ENCODE measurements at regions not wholly inside any gene's neighbourhood (a gene's known extent, or its start where the extent isn't known, plus 50 kb on each side); places are given as distances from the start of the nearest gene placed in this dataset.

DNA sequence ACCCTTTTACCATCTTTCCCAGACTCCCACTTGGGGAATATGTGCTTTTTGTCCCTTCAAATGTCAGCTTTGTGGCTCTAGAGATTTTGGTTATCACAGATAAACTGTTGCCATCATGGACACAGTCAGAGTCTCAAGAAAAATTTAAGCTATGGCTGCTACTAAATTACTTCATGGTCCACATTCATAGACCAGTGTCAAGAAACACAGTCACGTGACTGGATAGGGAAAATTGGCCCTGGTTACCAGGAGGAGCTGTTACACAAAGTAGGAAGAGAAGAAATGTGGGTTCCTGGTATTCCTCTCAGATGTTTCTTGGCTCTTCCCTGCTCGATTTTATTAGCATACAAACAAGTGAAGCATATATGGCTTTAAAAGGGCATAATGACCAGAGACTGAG lies 348.9 kb downstream of the NDFIP2 start:
- no peak overlapping the region for H3K4me3 ChIP-seq (ENCODE audit: low read length)
- no peaks in the 10 kb centered on the region for H3K4me1 ChIP-seq (ENCODE audit: control insufficient read depth, insufficient read depth, low read length)
- H3K36me3 ChIP-seq (ENCODE audit: insufficient read depth, low read length), result no peaks in the 10 kb centered on the region
- H3K9ac ChIP-seq (ENCODE audit: low read depth, low read length), result no peak overlapping the region
- no peaks in the 10 kb centered on the region for H3K27me3 ChIP-seq (ENCODE audit: control insufficient read depth, insufficient read depth, low read length)
- no peak overlapping the region for H3K4me2 ChIP-seq (ENCODE audit: low read length)
- H3K9me3 ChIP-seq (replicated peaks; ENCODE audit: low read length), result no peaks in the 10 kb centered on the region

GRCh38 chr13:79825959-79826358 lies 345.0 kb downstream of the NDFIP2 start:
- Histone ChIP-seq H3K9ac (ENCODE audit: low read depth, low read length) (no peak overlapping the region), H3K4me2 (ENCODE audit: low read length) (no peak overlapping the region), H3K27me3 (ENCODE audit: control insufficient read depth, insufficient read depth, low read length) (no peaks in the 10 kb centered on the region), H3K36me3 (ENCODE audit: insufficient read depth, low read length) (no peaks in the 10 kb centered on the region), H3K4me3 (ENCODE audit: low read length) (no peak overlapping the region), H3K4me1 (ENCODE audit: control insufficient read depth, insufficient read depth, low read length) (no peaks in the 10 kb centered on the region), H3K9me3 (replicated peaks; ENCODE audit: low read length) (no peaks in the 10 kb centered on the region)

DNA sequence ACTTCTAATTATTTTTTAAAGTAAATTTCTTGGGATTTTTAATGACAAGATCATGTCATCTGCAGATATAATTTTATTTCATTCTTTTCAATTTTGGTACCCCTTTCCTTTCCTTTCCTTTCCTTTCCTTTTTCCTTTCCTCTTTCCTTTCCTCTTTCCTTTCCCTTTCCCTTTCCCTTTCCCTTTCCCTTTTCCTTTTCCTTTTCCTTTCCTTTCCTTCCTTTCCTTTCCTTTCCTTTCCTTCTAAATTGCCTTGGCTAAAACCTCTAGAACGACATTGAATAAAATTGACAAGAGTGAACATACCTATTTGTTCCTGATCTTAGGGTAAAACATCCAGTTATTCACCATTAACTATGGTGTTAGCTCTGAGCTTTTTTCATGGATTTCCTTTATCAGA lies 334.1 kb downstream of the NDFIP2 start:
- Histone ChIP-seq H3K36me3 (ENCODE audit: insufficient read depth, low read length) (no peaks in the 10 kb centered on the region), H3K4me2 (ENCODE audit: low read length) (no peak overlapping the region)

DNA sequence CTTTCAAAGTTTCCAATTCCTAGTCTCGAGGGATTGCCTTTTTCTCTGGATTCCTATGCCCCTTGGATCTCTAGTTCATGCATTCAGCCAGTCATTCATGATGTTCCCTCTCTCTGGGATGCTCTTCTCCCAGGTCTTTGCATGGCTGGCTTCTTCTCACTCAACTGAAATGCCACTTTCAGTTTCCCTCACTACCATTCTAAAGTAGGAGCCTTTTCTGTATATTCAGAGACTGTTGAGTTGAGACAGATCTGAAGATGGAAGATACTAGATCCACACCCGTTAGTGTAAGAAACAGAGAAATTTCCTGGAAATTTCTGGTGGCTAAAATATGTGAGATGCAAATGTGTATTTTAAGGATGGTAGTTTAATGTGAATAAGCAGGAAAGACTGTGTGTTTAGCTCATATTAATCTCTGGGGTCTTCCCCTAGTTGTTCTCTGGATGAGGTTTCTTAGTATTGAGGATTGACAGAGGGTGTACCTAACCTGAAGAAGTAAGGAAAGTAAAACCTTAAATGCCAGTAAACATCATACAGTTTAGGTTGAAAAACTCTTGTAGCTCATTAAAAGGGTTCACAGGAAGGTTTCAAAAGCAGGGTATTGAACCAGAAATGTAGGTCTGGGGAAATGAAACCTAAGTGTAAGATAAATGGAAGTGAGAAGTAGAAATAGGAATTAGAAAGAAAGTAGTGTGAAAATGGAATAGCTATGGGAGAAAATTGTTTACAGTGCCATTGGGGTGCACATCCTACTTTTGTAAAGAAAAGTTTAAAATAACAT lies 331.3 kb downstream of the NDFIP2 start:
- Histone ChIP-seq H3K4me1 (ENCODE audit: control insufficient read depth, insufficient read depth, low read length) (peaks cover 16% of the 10 kb centered on the region), H3K4me3 (ENCODE audit: low read length) (no peak overlapping the region), H3K27me3 (ENCODE audit: control insufficient read depth, insufficient read depth, low read length) (no peaks in the 10 kb centered on the region), H3K9me3 (replicated peaks; ENCODE audit: low read length) (no peaks in the 10 kb centered on the region), H3K4me2 (ENCODE audit: low read length) (no peak overlapping the region), H3K9ac (ENCODE audit: low read depth, low read length) (no peak overlapping the region), H3K36me3 (ENCODE audit: insufficient read depth, low read length) (no peaks in the 10 kb centered on the region)

More for the DNA sequence above, 334.1 kb downstream of the NDFIP2 start:
- peaks cover 14% of the 10 kb centered on the region for H3K4me1 ChIP-seq (ENCODE audit: control insufficient read depth, insufficient read depth, low read length)
- H3K4me3 ChIP-seq (ENCODE audit: low read length), result no peak overlapping the region
- H3K9ac ChIP-seq (ENCODE audit: low read depth, low read length), result no peak overlapping the region
- H3K27me3 ChIP-seq (ENCODE audit: control insufficient read depth, insufficient read depth, low read length), result no peaks in the 10 kb centered on the region
- H3K9me3 ChIP-seq (replicated peaks; ENCODE audit: low read length), result no peaks in the 10 kb centered on the region

DNA sequence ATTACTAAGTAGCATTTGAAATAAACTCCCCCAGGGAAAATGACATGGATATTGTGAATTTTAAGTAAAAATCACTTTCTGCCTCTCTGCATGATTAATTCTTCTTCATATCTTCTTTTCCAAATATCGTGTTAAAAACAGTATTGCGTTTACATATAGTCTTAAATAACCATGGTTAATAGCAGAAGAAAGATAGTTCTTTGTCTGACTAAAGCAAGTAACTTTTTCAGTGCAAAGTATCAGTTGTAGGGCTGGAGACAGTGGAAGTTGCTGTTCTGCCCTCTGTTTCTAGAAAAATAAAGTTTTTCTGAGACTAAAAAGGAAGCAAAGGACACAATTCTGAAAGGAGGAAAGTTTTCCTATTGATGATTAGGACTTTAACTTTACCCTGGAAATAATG lies 330.2 kb downstream of the NDFIP2 start:
- Histone ChIP-seq H3K9me3 (replicated peaks; ENCODE audit: low read length) (no peaks in the 10 kb centered on the region), H3K4me3 (ENCODE audit: low read length) (no peak overlapping the region), H3K4me1 (ENCODE audit: control insufficient read depth, insufficient read depth, low read length) (peaks cover 16% of the 10 kb centered on the region), H3K4me2 (ENCODE audit: low read length) (peak overlapping the region; percentile 27), H3K36me3 (ENCODE audit: insufficient read depth, low read length) (no peaks in the 10 kb centered on the region), H3K9ac (ENCODE audit: low read depth, low read length) (peak overlapping the region; percentile 7), H3K27me3 (ENCODE audit: control insufficient read depth, insufficient read depth, low read length) (no peaks in the 10 kb centered on the region)

DNA sequence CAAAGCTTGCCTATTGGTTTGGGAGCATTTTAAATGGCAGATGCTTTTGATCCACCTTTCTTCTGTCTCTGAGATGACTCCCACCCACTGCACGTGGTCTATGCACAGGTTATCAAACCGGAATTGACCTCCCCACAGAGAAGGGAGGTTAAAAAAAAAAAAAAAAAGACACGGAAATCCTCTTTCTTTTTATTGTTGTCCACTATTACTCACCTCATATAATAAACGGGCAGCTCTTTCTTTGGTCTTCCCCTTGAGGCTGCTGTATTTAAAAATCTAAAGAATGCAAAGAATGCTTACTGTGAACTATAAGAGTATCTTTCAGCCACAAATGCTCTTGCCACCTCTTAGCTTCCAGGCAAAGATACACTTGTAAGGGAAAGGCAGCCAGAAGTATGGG lies 329.7 kb downstream of the NDFIP2 start:
- Histone ChIP-seq H3K4me2 (ENCODE audit: low read length) (peak overlapping the region; percentile 30), H3K4me1 (ENCODE audit: control insufficient read depth, insufficient read depth, low read length) (peaks cover 16% of the 10 kb centered on the region), H3K9me3 (replicated peaks; ENCODE audit: low read length) (no peaks in the 10 kb centered on the region), H3K9ac (ENCODE audit: low read depth, low read length) (peak overlapping the region; percentile 7), H3K36me3 (ENCODE audit: insufficient read depth, low read length) (no peaks in the 10 kb centered on the region), H3K4me3 (ENCODE audit: low read length) (no peak overlapping the region), H3K27me3 (ENCODE audit: control insufficient read depth, insufficient read depth, low read length) (no peaks in the 10 kb centered on the region)

- no peak overlapping the region for H3K4me2 ChIP-seq (ENCODE audit: low read length)
- H3K27me3 ChIP-seq (ENCODE audit: control insufficient read depth, insufficient read depth, low read length), result no peaks in the 10 kb centered on the region
- H3K4me1 ChIP-seq (ENCODE audit: control insufficient read depth, insufficient read depth, low read length), result peaks cover 16% of the 10 kb centered on the region
- H3K4me3 ChIP-seq (ENCODE audit: low read length), result no peak overlapping the region
- H3K36me3 ChIP-seq (ENCODE audit: insufficient read depth, low read length), result no peaks in the 10 kb centered on the region
- H3K9ac ChIP-seq (ENCODE audit: low read depth, low read length), result no peak overlapping the region
- H3K9me3 ChIP-seq (replicated peaks; ENCODE audit: low read length), result no peaks in the 10 kb centered on the region
Measured at GRCh38 chr13:79810018-79810417, 329.1 kb downstream of the NDFIP2 start.

DNA sequence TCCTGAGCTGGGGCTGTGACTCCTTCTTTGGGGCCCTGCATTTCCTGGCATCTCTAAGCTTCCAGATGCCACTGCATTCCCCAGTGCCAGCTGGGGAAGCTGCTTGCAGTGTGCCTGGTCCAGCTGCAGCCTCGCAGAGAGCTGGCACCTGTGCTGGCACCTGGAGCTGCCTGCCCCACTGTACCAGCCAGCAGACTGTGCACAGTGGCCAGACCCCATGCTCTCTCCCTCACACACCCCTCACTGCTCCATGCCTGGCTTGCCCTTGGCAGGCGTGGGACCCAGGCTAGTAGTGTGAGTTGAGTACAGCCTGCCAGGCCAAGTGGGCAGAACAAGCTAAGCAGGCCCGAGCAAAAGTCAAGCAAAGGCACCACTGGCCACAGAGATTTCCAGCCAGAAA lies 327.5 kb downstream of the NDFIP2 start:
- Histone ChIP-seq H3K9me3 (replicated peaks; ENCODE audit: low read length) (no peaks in the 10 kb centered on the region), H3K4me1 (ENCODE audit: control insufficient read depth, insufficient read depth, low read length) (peaks cover 16% of the 10 kb centered on the region), H3K4me3 (ENCODE audit: low read length) (no peak overlapping the region), H3K36me3 (ENCODE audit: insufficient read depth, low read length) (no peaks in the 10 kb centered on the region), H3K9ac (ENCODE audit: low read depth, low read length) (no peak overlapping the region), H3K27me3 (ENCODE audit: control insufficient read depth, insufficient read depth, low read length) (no peaks in the 10 kb centered on the region), H3K4me2 (ENCODE audit: low read length) (no peak overlapping the region)

DNA sequence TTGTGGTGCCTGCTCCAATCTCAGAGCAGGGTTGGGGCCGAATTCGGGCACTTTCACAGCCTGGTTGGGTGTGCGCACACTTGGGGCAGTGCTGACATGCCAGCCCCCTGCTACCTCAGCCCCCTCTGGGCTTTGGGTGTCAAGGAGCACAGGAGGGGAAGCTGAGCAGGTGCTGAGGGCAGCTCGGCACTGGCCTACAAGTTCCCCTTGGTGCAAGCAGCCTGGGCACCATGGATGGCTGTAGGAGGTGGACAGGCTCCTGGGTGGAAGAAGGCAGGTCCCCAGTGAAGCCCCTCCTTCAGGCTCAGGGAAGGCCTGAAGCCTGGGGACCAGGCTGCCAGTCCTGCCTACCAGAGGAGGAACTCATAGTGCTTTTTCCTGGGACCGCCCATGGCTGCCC lies 326.6 kb downstream of the NDFIP2 start:
- Histone ChIP-seq H3K36me3 (ENCODE audit: insufficient read depth, low read length) (no peaks in the 10 kb centered on the region), H3K9me3 (replicated peaks; ENCODE audit: low read length) (no peaks in the 10 kb centered on the region), H3K27me3 (ENCODE audit: control insufficient read depth, insufficient read depth, low read length) (no peaks in the 10 kb centered on the region), H3K4me3 (ENCODE audit: low read length) (no peak overlapping the region), H3K4me2 (ENCODE audit: low read length) (no peak overlapping the region), H3K9ac (ENCODE audit: low read depth, low read length) (no peak overlapping the region), H3K4me1 (ENCODE audit: control insufficient read depth, insufficient read depth, low read length) (peaks cover 16% of the 10 kb centered on the region)

DNA sequence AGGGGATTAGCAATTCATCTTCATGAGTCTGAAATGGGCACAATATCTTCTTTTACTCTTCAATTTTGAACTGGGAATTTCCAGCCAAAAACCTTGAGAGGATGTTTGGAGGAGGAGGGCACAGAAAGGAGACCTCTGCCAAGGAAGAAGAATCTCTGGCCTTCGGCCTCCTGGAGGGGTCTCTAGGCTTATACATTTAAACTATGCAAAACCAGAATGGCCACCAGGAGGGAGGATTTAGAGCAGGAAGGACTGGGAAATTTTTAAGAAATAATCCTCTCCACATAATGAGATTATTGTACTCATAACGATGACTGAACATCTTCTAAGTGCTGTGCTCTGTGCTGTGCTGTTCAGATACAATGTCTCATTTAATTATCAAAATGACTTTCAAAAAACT lies 325.9 kb downstream of the NDFIP2 start:
- Histone ChIP-seq H3K36me3 (ENCODE audit: insufficient read depth, low read length) (no peaks in the 10 kb centered on the region), H3K9ac (ENCODE audit: low read depth, low read length) (no peak overlapping the region), H3K4me2 (ENCODE audit: low read length) (no peak overlapping the region), H3K4me3 (ENCODE audit: low read length) (no peak overlapping the region), H3K4me1 (ENCODE audit: control insufficient read depth, insufficient read depth, low read length) (peaks cover 16% of the 10 kb centered on the region), H3K27me3 (ENCODE audit: control insufficient read depth, insufficient read depth, low read length) (no peaks in the 10 kb centered on the region), H3K9me3 (replicated peaks; ENCODE audit: low read length) (no peaks in the 10 kb centered on the region)

DNA sequence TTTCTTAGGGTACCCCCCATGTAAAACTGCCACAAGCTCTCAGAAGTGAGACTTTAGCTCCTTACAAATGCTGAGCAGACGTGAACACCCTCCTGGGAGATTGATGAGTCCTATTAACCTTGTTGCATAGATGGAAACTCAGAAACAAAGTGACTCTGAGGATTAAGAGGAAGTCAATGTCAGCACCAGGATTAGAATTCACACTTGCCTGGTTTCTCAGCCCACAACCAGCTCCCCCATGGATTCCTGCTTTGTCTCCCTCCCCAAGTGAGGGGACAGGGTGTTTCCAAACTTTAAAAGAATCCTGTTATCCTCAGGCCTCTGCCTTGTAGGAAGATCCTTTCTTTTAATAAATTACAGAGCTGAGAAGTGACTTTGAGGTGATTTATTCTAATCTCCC lies 324.4 kb downstream of the NDFIP2 start:
- H3K4me3 ChIP-seq (ENCODE audit: low read length), result no peak overlapping the region
- H3K9ac ChIP-seq (ENCODE audit: low read depth, low read length), result no peak overlapping the region
- peaks cover 5% of the 10 kb centered on the region for H3K4me1 ChIP-seq (ENCODE audit: control insufficient read depth, insufficient read depth, low read length)
- no peaks in the 10 kb centered on the region for H3K9me3 ChIP-seq (replicated peaks; ENCODE audit: low read length)
- H3K36me3 ChIP-seq (ENCODE audit: insufficient read depth, low read length), result no peaks in the 10 kb centered on the region
- no peaks in the 10 kb centered on the region for H3K27me3 ChIP-seq (ENCODE audit: control insufficient read depth, insufficient read depth, low read length)
- H3K4me2 ChIP-seq (ENCODE audit: low read length), result no peak overlapping the region

DNA sequence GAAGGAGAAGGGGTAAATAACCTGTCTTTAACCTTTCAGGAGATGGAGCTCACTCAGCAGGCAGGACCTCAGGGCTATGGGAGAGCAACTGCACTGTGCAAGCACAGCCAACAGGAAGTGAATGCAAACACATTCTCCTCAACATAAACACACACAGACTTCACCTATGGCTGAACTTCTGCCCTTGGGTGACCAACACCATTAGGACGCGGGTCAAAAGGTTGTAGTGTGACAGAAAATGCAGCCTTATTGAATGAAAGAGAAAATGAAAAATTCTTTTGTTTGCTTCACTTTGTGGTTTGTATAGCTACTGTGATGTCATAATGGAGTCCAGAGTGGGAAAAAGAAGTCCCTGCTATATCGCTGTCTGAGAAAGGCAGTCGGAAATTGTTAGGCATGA lies 323.0 kb downstream of the NDFIP2 start:
- no peak overlapping the region for H3K4me2 ChIP-seq (ENCODE audit: low read length)
- no peaks in the 10 kb centered on the region for H3K27me3 ChIP-seq (ENCODE audit: control insufficient read depth, insufficient read depth, low read length)
- H3K4me3 ChIP-seq (ENCODE audit: low read length), result no peak overlapping the region
- no peak overlapping the region for H3K9ac ChIP-seq (ENCODE audit: low read depth, low read length)
- H3K36me3 ChIP-seq (ENCODE audit: insufficient read depth, low read length), result no peaks in the 10 kb centered on the region
- no peaks in the 10 kb centered on the region for H3K4me1 ChIP-seq (ENCODE audit: control insufficient read depth, insufficient read depth, low read length)
- no peaks in the 10 kb centered on the region for H3K9me3 ChIP-seq (replicated peaks; ENCODE audit: low read length)
